NCI-H2081 (cell line): ENCODE measurements at regions not wholly inside any gene's neighbourhood (a gene's known extent, or its start where the extent isn't known, plus 50 kb on each side); places are given as distances from the start of the nearest gene placed in this dataset.

ENCODE experiments used
- DNase-seq, 2 experiments: peaks; one replicate each; lab custom pipeline; 2025; lab: John Stamatoyannopoulos, UW

DNA sequence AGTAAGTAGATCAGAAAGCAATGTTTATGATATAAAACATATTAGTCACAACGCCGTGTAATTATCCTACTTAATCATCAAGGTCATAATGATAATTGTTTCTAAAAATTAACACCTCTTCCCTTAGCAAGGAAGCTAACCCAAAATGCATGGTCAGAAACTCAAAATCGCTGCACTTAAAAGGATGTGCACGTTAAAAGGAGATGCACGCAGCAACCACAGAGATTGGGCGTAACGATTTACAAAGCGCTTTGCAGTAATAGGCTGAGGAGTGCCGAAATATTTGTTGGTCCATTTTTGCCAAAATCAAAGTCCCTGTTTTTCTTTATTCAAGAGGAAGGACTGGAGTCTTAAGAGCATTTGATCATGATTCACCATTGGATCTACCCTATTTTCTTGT, 1077.2 kb downstream of the VRK1 start:
- no peak for DNase-seq

DNA sequence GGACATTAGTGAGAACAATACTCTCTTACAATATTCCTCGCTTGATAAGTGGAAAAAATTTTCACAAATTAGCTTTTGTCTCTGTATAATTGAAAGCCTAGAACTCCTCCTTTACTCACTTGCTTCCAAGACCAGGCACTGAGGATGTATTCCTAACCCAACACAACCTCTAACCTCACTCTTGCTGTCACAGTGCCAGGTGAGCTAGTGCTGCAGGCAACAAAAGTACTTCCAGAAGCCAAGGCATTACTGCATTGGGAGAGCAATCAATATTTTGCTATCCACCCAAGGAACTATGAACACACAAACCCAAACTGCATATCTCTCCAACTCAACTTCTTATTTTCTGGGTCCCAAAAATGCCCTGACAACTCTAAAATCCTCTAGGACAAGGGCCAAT, 1081.0 kb downstream of the VRK1 start:
- no peak for DNase-seq

DNA sequence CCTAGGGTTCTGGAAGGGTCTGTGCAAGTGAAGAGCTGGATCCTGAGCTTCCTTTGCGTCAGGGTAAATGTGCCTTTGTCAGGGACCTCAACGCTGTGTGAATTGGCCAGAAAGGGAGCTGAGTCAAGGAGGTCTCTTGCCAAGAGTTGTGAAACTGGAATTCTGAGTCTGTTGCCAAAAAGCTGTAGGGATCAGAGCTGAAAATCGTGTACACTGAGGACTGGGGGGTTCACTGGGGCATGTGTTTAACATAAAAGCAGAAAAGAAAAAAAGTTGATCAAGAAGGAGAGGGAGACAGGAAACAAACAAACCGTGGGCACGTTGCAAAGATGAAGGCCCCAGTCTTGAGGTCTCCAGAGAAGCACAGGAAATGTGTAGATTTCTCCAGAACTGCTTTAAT, 1081.5 kb downstream of the VRK1 start:
- no peak for DNase-seq

DNA sequence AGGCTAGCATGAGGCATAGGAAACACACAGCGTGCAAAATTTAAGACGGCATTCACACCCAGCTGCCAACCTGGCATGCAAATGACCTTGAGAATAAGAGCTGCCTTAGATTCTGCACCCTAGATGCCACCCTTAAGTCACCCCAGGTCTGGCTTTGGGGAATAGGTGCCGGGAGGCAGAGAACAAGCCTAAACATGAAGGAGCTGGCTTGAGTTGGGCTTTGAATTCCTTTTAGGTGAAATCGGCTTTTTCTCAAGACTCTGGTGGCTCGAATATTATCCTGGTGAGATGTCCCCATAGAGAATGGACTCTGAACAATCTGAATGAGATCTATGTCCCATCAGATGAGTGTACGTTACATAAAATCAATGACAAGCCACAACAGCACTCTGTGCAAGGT, 1090.5 kb downstream of the VRK1 start:
- DNase-seq, result no peak

DNA sequence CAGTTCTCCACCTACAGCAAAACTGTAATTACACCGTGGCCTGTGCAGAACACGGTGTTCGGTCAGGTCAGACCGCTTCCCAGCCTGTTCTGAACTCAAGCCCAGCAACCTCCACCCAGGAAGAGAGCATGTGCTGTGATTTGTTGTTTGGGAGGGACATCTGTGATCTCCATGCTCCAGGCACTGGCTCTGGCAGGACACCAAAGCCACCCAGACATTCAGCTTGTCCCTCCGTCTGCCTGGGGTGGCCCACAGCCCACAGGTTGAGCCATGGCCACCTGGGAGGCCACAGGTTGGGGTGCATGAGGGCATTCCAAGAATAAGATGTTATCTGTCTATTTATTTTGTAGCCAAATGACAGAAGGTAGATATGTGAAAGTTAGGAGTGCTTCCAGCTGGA, 1091.1 kb downstream of the VRK1 start:
- no peak for DNase-seq

DNA sequence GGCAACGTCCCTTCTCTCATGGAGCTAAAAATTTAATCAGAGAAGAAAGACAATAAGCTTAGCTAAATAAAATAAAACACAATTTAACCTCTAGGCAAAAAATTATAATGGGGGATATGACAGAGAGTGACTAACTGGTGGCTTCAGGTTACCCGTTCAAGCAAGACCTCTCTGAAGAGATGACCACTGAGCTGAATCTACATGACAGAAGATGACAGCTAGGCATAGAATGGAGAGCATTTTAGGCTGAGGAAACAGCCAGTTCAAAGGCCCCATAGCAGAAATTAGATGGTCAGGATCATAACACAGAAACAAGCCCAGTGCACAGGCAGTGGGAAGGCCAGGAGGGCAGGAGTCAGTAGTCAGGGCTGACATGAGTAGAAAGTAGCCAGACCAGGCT, 1094.3 kb downstream of the VRK1 start:
- no peak for DNase-seq

DNA sequence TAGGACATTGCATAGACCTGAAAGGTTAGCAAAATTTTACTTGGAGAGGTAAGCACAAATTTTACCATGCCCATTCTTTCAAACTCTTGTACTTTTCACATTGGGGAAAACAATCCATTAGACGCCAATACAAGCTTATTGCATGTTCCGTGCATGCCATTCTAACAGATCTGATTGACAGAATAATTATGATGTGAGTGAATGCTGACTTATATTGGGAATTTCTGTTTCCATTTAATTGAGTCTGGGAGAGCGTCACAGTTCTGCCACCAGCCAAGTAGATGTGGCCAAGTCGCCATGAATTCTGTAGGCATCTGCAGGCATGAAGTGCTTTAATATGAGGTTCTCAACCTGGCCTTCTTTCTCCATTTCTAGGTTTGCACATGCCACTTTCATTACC, 1097.4 kb downstream of the VRK1 start:
- DNase-seq, result no peak

DNA sequence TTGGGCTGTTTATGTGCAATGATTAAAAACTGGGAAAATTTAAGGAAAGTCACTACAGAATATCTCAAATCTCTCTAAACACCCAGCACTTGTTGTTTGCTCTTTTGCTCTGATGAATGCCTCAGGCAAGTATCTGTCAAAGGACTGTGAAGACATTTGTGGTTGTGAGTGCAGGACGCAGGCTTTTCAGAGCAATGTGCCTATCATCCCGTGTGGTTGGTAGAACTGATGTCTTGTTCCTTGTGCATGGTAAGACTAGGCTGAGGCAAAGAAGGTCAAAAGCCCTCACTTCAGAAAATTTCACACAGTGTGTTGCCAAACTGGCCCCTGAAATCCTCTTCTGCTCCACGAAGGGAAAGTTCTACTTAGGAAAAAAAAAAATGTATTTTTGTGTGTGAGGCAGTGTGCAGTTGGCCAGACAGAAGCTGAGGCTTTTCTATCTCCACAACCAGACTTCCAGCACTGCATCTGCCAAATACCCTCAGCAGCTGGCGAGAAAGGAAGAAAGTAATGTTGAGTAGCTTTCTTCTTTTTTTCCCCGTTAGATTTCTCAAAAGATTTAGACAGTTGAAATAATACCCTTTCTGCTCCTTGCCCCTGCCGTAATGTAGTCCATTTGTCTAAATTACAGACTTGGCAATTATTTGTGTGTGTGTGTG, 1103.1 kb downstream of the VRK1 start:
- DNase-seq, result no peak

DNA sequence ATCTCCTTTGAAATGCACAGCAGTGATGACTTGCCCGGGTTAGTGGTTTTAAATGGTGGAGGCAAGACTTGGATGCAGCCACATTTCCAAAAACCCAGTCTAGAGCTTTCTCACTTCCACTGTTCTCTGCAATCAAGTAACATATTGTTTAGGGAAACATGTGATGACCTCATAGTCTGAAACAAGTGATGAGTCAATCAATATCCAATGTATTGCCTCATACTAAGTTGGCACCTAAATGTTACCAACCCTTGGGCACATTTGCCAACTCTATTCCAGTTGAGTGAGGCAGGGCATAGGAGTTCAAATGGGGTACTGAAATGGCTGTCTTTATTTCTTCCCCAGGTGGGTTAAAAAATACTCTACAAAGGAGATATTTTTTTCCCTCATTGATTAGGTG, 1105.4 kb downstream of the VRK1 start:
- no peak for DNase-seq

DNA sequence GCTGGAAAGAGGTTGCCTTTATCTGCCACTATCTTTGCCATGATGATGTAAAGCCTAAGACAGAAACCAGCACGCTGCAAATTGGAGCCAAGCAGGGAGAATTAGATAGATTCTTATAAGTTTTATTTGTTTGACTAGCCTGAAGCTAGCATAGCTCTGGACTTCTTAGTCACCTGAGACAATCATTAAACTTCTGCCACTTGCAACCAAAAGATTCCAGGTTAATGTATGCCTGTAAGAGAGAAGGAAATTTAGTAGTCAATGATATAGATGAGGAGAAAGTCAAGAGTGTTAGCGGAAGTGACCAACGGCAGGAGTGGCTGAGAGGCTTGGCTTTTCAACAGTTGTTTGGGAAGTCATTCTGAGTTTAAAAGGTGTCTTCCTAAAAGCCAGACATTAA, 1106.6 kb downstream of the VRK1 start:
- DNase-seq, result no peak

DNA sequence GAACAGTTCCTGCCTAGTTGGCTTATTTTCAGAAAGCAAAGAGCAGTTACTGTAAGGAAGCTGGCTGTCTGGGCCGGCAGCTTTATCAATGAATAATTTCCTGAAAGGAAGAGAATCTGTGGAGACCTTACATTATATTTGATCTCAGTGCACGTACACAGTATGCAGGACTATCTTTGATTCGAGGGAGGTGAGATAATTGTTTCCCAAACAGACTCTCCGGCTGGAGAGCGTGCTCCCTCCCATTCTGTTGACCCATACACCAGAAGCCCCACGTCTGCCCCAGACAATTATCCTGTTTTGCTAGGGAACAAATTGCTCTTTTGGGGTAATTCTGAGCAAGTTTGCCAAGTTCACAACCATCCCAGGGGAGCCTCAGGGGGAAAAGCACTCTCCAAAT, 1115.0 kb downstream of the VRK1 start:
- no peak for DNase-seq

DNA sequence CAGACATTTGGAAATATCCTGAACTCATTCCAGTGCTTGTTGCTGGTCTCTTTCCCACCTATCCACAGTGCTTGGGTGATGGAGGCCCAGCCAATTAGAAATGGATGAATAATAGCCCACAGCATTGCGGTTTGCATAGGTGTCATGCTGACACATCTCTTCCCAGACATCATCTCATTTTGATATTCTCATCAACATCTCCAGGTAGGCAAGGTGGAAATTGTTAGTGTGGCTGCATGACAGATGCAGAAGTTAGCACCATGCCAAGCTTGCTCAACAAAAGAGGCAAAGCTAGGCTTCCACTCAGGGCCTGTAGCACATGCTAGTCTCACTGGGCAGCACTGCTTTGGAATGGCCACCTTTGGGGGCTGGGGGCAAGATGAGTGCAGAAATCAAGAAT, 1118.9 kb downstream of the VRK1 start:
- no peak for DNase-seq

DNA sequence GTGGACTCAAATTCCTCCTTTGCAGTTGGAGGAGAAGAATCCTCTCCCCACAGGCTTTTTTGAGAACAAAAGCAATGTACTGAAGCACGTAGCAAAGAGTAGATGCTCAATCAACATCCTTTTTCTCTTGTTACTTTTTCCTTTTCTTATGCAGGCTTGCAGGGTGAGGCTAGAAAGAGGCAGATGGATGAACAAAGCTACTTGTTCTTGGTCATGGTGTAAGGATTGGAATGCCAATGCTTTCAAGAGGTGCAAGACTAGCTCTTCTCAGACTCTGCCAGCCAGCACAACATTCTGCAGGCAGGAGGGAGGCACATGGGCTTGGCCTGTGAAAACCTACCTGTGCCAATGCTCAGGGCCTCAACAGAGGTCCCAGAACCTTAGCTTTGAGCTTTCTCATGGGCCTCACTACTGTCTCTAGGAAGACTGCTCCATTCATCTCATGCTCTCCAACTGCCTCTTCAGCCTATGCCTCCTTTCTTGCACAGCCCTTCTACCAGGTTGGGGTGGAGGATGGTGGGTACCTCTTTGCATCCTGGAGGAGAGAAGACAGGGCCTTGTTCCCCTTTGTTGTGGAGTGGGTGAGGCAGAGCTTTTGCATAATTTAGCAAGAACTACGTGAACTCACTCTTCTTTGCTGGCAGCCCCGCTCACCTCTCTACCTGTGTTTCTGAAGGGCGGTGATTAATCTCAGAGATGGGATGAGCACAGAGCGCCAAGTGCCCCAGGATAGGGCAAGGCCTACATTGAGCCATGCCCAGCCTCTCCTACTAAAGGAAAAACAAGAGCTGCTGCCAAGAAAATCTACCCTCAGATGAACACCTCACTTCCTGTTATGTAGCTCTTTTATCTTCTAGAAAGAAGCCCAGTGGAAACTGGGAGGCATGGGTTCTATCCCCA, 1119.7 kb downstream of the VRK1 start:
- DNase-seq, result no peak

DNA sequence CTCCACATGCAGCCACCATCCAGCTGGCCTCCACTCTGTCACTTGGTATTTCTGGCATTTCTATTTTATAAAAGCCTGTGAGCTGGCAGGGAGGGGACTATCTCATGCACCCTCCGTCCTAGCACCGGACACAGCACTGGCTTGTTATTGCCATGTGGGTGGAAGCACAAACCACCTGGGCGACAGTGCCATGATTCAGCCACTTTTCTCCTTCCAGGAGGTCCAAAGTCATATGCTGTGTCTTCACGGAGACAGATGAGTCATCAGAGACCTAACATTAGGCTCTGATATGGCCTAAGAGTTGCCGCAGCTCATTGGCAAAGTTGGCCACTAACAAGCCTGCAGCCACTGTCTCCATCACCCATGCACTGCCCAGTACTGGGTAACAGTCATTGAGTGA, 1123.0 kb downstream of the VRK1 start:
- DNase-seq, result no peak

DNA sequence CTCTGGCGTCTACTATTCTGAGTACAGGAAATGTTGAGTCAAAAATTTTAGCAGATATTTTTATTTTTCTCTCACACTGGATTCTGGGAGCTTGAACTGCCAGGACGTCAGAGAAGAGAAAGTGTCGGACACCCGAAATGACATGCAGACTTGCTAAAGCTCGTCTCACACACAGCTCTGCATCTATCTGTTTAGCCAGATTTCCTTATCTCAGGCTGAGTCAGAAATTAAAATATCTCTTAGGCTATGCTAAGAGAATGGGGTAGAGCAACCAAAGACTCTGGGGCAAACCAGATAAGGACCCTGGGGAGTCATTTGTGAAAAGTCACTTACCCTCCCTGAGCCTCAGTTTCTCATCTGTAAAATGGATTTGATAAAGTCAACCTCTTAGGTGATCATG, 1124.1 kb downstream of the VRK1 start:
- DNase-seq, result no peak

DNA sequence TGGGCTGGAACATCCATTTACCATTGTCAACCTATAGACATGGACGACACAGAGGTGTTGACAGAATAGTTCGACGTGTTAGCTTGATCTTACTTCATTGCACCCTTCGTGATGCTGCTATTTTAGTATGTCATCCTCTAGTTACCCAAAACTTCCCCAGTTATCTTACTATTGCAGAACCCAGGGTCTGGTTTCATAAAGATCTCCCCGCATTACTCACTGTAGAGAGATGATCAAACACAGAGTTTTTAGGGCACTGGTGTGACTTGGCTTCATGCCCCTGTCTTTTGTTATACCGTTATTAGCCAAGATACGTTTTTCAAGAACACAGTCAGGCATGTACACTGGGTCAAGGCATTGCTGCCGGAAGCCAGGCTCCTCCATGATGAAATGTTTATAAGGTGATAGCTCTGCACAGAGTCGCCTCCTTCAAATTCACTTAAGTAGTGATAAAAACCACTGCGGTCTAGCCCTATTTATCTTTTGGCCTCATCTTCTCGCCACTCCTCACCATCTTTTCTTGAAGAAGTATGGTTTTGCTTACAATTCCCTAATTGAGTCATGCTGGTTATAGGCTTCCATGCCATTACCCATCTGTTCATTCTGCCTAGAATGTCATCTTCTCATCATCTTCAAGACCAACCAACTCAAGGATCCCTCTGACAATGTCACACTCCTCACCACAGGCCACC, 1127.9 kb downstream of the VRK1 start:
- DNase-seq, result no peak

DNA sequence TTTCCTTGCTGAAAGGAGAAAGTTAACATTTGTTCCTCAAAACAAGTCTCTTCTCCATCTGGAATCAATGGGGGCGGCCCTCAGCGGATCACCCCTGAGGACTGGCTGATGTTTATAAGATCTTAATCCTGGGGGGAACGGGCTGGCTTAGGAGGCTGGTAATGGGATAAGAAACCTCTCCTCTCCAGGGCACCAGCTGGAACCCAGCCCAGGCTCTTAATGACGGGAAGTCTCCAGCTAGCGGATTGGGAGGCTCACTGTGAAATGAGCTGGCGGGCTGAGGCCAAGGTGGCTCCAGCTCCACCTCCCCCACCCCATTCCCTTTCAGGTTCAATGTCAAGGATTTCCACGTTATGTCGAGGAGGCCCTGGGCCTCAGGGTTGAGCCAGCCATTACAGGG, 1133.0 kb downstream of the VRK1 start:
- no peak for DNase-seq

DNA sequence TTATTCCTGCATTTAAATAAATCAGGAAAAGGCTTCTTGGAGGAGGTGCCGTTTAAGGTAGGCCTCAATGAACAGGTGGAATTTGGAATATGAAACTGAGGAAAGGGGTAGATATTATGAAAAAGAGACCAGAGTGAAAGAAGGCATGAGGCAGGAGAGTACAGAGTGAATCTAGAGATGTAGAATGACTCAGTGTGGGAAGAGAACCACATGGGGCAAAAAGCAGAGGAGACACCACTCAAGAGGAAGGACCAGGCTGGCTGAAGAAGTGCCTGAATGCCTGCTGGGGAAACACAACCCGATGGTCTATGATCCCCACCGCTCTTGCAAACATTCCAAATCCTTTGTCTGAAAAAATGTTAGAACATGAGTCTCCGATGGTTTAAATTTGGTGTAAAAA, 1134.1 kb downstream of the VRK1 start:
- no peak for DNase-seq

DNA sequence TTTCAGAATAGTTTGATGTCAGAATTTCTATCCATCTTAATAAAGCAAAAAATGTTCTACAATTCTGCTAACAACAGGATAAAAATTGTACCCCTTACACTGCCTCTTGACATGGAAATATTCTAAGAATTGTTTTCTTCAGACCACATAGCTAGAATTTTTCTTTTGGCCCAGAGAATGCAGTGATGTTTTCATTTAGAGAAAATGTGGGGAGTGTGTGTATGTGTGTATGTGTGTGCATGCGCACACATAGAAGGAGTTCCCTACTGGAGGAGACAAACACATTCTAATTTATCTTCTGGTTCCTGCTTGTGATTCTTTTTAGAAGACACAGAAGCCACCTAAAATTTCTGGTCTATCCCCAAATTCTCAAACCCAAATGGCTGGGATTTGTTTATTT, 1145.7 kb downstream of the VRK1 start:
- no peak for DNase-seq

DNA sequence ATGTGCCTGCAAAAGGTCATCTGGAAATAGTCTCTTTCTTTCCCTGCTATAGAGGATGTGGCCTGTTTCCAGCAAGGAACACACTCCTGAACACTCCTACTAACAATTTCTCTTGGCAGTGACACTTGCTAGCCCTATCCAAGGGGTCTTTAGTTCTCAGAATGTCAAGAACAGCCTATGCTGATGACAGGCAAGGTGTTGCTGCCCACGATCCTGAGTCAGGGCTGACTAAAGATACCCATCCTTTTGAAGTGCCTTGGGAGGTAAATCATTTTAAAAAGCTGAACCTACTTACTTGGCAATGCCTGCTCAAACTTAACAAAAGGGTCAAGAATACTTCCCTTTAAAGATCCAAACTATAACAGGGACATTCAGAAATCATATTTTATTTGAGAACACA, 1146.4 kb downstream of the VRK1 start:
- no peak for DNase-seq

DNA sequence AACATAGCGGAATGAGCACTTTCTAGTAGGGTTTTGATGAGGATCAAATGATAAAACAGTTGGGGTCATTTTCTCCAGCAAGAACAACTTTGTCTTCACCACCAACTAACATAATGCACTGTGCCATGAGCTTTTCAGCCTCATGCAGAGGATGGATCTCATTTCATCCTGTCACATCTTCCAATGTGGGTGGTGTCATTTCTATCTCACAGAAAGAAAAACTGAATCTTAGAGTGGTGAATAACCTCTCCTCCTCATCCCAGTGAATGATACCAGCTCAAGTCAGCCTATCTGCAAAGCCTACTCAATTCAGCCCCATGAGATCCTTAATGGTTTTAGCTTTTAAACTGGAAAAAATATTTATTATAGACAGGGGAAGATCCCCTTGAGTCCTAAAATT, 1147.2 kb downstream of the VRK1 start:
- no peak for DNase-seq

DNA sequence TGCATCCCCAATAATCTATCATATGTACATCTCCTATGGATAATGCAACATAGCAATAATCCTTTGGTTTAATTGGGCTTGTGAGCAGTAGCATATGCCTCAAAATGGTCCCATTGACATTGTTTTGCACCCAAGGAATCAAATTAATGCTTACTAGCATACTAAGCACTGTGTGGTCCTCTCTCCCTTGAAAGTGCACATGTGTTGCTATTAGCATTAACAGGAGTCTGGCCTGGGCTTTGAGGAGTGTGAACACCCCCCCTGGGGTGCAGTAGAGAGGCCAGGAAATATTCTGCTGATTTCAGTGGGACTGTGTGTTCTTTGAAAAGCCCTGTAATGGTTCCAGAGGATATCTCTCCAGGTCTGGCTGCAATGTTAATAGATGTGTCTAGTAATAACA, 1148.4 kb downstream of the VRK1 start:
- DNase-seq, result no peak

DNA sequence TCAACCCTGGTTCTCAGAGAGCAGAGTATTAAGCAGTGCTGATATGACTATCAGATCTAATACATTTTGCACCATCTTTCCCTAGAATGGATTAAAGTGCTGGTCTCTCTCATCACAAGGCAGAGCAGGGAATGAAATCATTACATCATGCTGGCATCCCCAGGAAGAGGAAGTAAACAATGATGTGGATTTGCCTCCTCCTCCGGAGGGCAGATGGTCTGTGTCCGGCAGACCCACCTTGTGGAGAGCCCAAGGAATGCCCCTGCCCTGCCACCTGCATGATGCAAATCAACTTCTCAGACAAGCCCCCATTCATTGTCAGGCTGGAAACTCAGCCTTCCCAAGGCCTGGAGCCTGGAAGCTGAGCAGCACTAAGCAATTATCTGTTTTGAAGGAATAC, 1149.1 kb downstream of the VRK1 start:
- no peak for DNase-seq
